IMR-90 (cell line): ENCODE measurements at regions not wholly inside any gene's neighbourhood (a gene's known extent, or its start where the extent isn't known, plus 50 kb on each side); places are given as distances from the start of the nearest gene placed in this dataset.

Source experiments
- ATAC-seq: fragments of 200-7000 bp; cut with Tn5 transposase; 2 replicates; pipeline ENCODE4 v1.9.1; 2020; ENCODE audit warnings: low read depth, mild to moderate bottlenecking, moderate library complexity
- BruUV-seq: library from RNA; stranded (reverse); fragments of 400-500 nt; replicated peaks from 2 replicates; lab custom pipeline; 2021; lab: Mats Ljungman, UMichigan
- CTCF ChIA-PET: fragments of 300-600 bp; formaldehyde crosslinking; extraction: SDS; loops from one replicate; lab custom pipeline; 2021; ENCODE audit warnings: antibody characterized with exemption; lab: Yijun Ruan, JAX
- POLR2A ChIA-PET: fragments of 300-600 bp; sonication (Branson Sonifier 250); formaldehyde crosslinking; loops from one replicate; lab custom pipeline; 2022; ENCODE audit warnings: antibody characterized with exemption; ENCODE audit not compliant: unreplicated experiment; lab: Charles Lee
- DNase-seq: peaks from one replicate; pipeline ENCODE4 v3.0.0; 2013
- H2AFZ ChIP-seq: replicated peaks from 2 replicates; pipeline ENCODE3; 2013; ENCODE audit warnings: low read length, mild to moderate bottlenecking; ENCODE audit not compliant: poor library complexity
- H2AK5ac ChIP-seq: 2 replicates; pipeline ENCODE4 v1.6.1; 2013; ENCODE audit warnings: low read depth, low read length, inconsistent platforms
- H2AK9ac ChIP-seq: replicated peaks from 2 replicates; pipeline ENCODE3; 2013; ENCODE audit warnings: mild to moderate bottlenecking, low read depth, low read length, moderate library complexity; ENCODE audit not compliant: poor library complexity
- H2BK120ac ChIP-seq: 2 replicates; pipeline ENCODE4 v1.6.1; 2013; ENCODE audit warnings: low read depth, low read length, inconsistent platforms
- H2BK15ac ChIP-seq: 3 replicates; pipeline ENCODE4 v1.6.1; 2013; ENCODE audit warnings: low read depth, low read length, inconsistent platforms
- H2BK20ac ChIP-seq: 2 replicates; pipeline ENCODE4 v1.6.1; 2013; ENCODE audit warnings: low read depth, mild to moderate bottlenecking, inconsistent platforms, low read length, moderate library complexity
- H2BK5ac ChIP-seq: 2 replicates; pipeline ENCODE4 v1.6.1; 2013; ENCODE audit warnings: mild to moderate bottlenecking, low read depth, low read length, inconsistent platforms; ENCODE audit not compliant: poor library complexity, severe bottlenecking
- H3K14ac ChIP-seq: replicated peaks from 2 replicates; pipeline ENCODE4 v1.6.1; 2013; ENCODE audit warnings: low read depth, low read length, inconsistent platforms
- H3K18ac ChIP-seq: 2 replicates; pipeline ENCODE4 v1.6.1; 2013; ENCODE audit warnings: low read depth, low read length, control low read depth
- H3K23ac ChIP-seq: 2 replicates; pipeline ENCODE4 v1.6.1; 2013; ENCODE audit warnings: low read depth, low read length, inconsistent platforms
- H3K27ac ChIP-seq: 2 replicates; pipeline ENCODE4 v1.5.1; 2013; ENCODE audit warnings: mild to moderate bottlenecking, control low read depth, low read length; ENCODE audit not compliant: insufficient read depth
- H3K27me3 ChIP-seq: 2 replicates; pipeline ENCODE4 v1.6.1; 2013; ENCODE audit warnings: low read length; ENCODE audit not compliant: control insufficient read depth, insufficient read depth
- H3K36me3 ChIP-seq: 2 replicates; pipeline ENCODE4 v1.6.1; 2013; ENCODE audit warnings: low read length, mixed read lengths; ENCODE audit not compliant: control insufficient read depth, insufficient read depth
- H3K4ac ChIP-seq: 2 replicates; pipeline ENCODE4 v1.6.1; 2013; ENCODE audit warnings: low read depth, low read length, inconsistent platforms
- H3K4me1 ChIP-seq: 2 replicates; pipeline ENCODE4 v1.6.1; 2013; ENCODE audit warnings: low read length, mixed read lengths; ENCODE audit not compliant: control insufficient read depth, insufficient read depth
- H3K4me2 ChIP-seq: 2 replicates; pipeline ENCODE4 v1.6.1; 2013; ENCODE audit warnings: low read depth, mild to moderate bottlenecking, control low read depth, low read length, moderate library complexity
- H3K4me3 ChIP-seq: 2 replicates; pipeline ENCODE4 v1.5.1; 2013; ENCODE audit warnings: low read depth, mild to moderate bottlenecking, control low read depth, low read length, moderate library complexity; ENCODE audit not compliant: insufficient read depth
- H3K56ac ChIP-seq: 2 replicates; pipeline ENCODE4 v1.6.1; 2013; ENCODE audit warnings: low read length, inconsistent platforms; ENCODE audit not compliant: insufficient read depth; ENCODE audit errors: extremely low read depth
- H3K79me1 ChIP-seq, 2 experiments: 2 replicates each; pipeline ENCODE4 v1.6.1; 2013; ENCODE audit warnings: low read length in 2 of 2, inconsistent platforms in 1 of 2, low read depth in 1 of 2
- H3K9ac ChIP-seq: 2 replicates; pipeline ENCODE4 v1.6.1; 2013; ENCODE audit warnings: low read depth, low read length, control low read depth
- H3K9me1 ChIP-seq: 2 replicates; pipeline ENCODE4 v1.6.1; 2013; ENCODE audit warnings: low read length, inconsistent platforms; ENCODE audit not compliant: insufficient read depth
- H3K9me3 ChIP-seq: 2 replicates; pipeline ENCODE4 v1.6.1; 2013; ENCODE audit warnings: low read length; ENCODE audit not compliant: control insufficient read depth, insufficient read depth
- H4K20me1 ChIP-seq: 2 replicates; pipeline ENCODE4 v1.6.1; 2013; ENCODE audit warnings: low read length, inconsistent platforms; ENCODE audit not compliant: insufficient read depth
- H4K5ac ChIP-seq: 2 replicates; pipeline ENCODE4 v1.6.1; 2013; ENCODE audit warnings: mild to moderate bottlenecking, low read depth, low read length, control low read depth
- H4K8ac ChIP-seq, 2 experiments: 2 replicates each; pipeline ENCODE4 v1.6.1; 2013; ENCODE audit warnings: low read depth in 2 of 2, low read length in 2 of 2, control low read depth in 1 of 2, inconsistent platforms in 1 of 2
- H4K91ac ChIP-seq: 2 replicates; pipeline ENCODE4 v1.6.1; 2013; ENCODE audit warnings: low read depth, low read length, inconsistent platforms; ENCODE audit not compliant: insufficient read depth
- BHLHE40 ChIP-seq: fragments of 150-350 bp; IDR thresholded peaks from 2 replicates; pipeline ENCODE4 v1.6.1; 2016; ENCODE audit warnings: mild to moderate bottlenecking, low read depth, low read length
- CEBPB ChIP-seq: IDR thresholded peaks from 2 replicates; pipeline ENCODE4 v1.6.1; 2012; ENCODE audit warnings: low read depth, low read length, improper control_type of control experiment
- CHD1 ChIP-seq: IDR thresholded peaks from 2 replicates; pipeline ENCODE4 v1.6.1; 2012; ENCODE audit warnings: low read depth, low read length, improper control_type of control experiment
- FOS ChIP-seq: fragments of 150-350 bp; IDR thresholded peaks from 2 replicates; pipeline ENCODE4 v1.6.1; 2016; ENCODE audit warnings: low read depth, low read length
- MAFK ChIP-seq: IDR thresholded peaks from 2 replicates; pipeline ENCODE4 v1.6.1; 2012; ENCODE audit warnings: low read depth, low read length, improper control_type of control experiment
- MAZ ChIP-seq: IDR thresholded peaks from 2 replicates; pipeline ENCODE4 v1.6.1; 2012; ENCODE audit warnings: low read depth, mild to moderate bottlenecking, low read length, improper control_type of control experiment, moderate library complexity, borderline replicate concordance
- MXI1 ChIP-seq: IDR thresholded peaks from 2 replicates; pipeline ENCODE4 v1.6.1; 2012; ENCODE audit warnings: low read depth, mild to moderate bottlenecking, low read length, moderate library complexity, borderline replicate concordance
- NFE2L2 ChIP-seq: fragments of 150-350 bp; IDR thresholded peaks from 2 replicates; pipeline ENCODE4 v1.6.1; 2016; ENCODE audit warnings: low read depth, mild to moderate bottlenecking, low read length
- POLR2A ChIP-seq: IDR thresholded peaks from 2 replicates; pipeline ENCODE4 v1.6.1; 2012; ENCODE audit warnings: mild to moderate bottlenecking, low read depth, low read length
- RAD21 ChIP-seq: IDR thresholded peaks from 2 replicates; pipeline ENCODE4 v1.6.1; 2012; ENCODE audit warnings: low read length, improper control_type of control experiment
- RCOR1 ChIP-seq: IDR thresholded peaks from 2 replicates; pipeline ENCODE4 v1.6.1; 2012; ENCODE audit warnings: mild to moderate bottlenecking, low read length, improper control_type of control experiment; ENCODE audit not compliant: insufficient replicate concordance
- RFX5 ChIP-seq: IDR thresholded peaks from 2 replicates; pipeline ENCODE4 v1.8.0; 2012; ENCODE audit warnings: low read depth, mild to moderate bottlenecking, low read length, moderate library complexity
- SMC3 ChIP-seq: fragments of 150-350 bp; IDR thresholded peaks from 2 replicates; pipeline ENCODE4 v1.6.1; 2016; ENCODE audit warnings: low read depth, mild to moderate bottlenecking, antibody characterized with exemption, low read length, moderate library complexity
- USF2 ChIP-seq: fragments of 150-350 bp; IDR thresholded peaks from 2 replicates; pipeline ENCODE4 v1.6.1; 2017; ENCODE audit warnings: mild to moderate bottlenecking, antibody characterized with exemption, low read length, low read depth
- WGBS, 2 experiments: methylation state at CpG; one replicate each; pipeline versions ENCODE4 v1.1.5 to v1.1.7; 2013; ENCODE audit warnings: missing lambda C conversion rate in 2 of 2; ENCODE audit not compliant: insufficient read length in 1 of 2; ENCODE audit errors: extremely low coverage in 2 of 2; 5-methylcytosine and 5-hydroxymethylcytosine counted together
- dilution Hi-C: fragments of 300-500 bp; cut with HindIII; formaldehyde crosslinking; loops from one replicate; pipeline ENCODE4 v1.14.3; 2018; ENCODE audit warnings: low sequenced_read_pairs; ENCODE audit not compliant: unreplicated experiment
- in situ Hi-C: fragments of 300-500 bp; cut with MboI; formaldehyde crosslinking; loops from 3 replicates; pipeline ENCODE4 v1.14.3; 2019; ENCODE audit warnings: low sequenced_read_pairs, inconsistent platforms, mixed read lengths
- intact Hi-C: fragments of 100-400 bp; cut with micrococcal nuclease; formaldehyde crosslinking; loops from 2 replicates; pipeline ENCODE4 v1.10.0; 2022
- TF ChIP-seq, protein P1 (sequence below): conservative IDR thresholded peaks from 2 replicates; pipeline ENCODE4 v1.5.1; 2012; ENCODE audit warnings: mild to moderate bottlenecking, low read depth, low read length, improper control_type of control experiment
- TF ChIP-seq, protein P2 (sequence below): fragments of 150-350 bp; IDR thresholded peaks from 2 replicates; pipeline ENCODE4 v1.6.1; 2016; ENCODE audit warnings: low read depth, mild to moderate bottlenecking, low read length, moderate library complexity, borderline replicate concordance

- ATAC-seq (no peak), DNase-seq (no peak)
- Histone ChIP-seq H2AK9ac (no peak overlapping the region), H3K9me3 (0 out of 2 replicates have a peak, but pooled peaks cover 1% of the 10 kb centered on the region), H3K14ac (no peak overlapping the region), H3K27me3 (peaks cover 10% of the 10 kb centered on the region), H3K23ac (no peak overlapping the region), H3K4me3 (no peak overlapping the region), H2BK5ac (no peak overlapping the region), H2BK15ac (no peak overlapping the region), H2BK120ac (no peak overlapping the region), H3K79me1 (no peaks in the 10 kb centered on the region), H3K9me1 (no peaks in the 10 kb centered on the region), H3K36me3 (no peaks in the 10 kb centered on the region), H3K4me1 (no peaks in the 10 kb centered on the region), H4K8ac (no peak overlapping the region), H3K56ac (no peak overlapping the region), H4K91ac (no peak overlapping the region), H4K20me1 (no peaks in the 10 kb centered on the region), H2BK20ac (no peak overlapping the region), H2AK5ac (no peak overlapping the region), H3K4ac (no peak overlapping the region), H2AFZ (no peak overlapping the region), H3K4me2 (no peak overlapping the region), H4K5ac (no peak overlapping the region), H3K27ac (no peak overlapping the region), H3K18ac (no peak overlapping the region), H3K9ac (no peak overlapping the region)
- dilution Hi-C loops = no loop called here
- TF ChIP-seq BHLHE40 = no peak
- TF ChIP-seq FOS = no peak
- TF ChIP-seq POLR2A = no peak
- no peak for TF ChIP-seq CHD1
- TF ChIP-seq RAD21 = no peak
- TF ChIP-seq, protein P1, sequence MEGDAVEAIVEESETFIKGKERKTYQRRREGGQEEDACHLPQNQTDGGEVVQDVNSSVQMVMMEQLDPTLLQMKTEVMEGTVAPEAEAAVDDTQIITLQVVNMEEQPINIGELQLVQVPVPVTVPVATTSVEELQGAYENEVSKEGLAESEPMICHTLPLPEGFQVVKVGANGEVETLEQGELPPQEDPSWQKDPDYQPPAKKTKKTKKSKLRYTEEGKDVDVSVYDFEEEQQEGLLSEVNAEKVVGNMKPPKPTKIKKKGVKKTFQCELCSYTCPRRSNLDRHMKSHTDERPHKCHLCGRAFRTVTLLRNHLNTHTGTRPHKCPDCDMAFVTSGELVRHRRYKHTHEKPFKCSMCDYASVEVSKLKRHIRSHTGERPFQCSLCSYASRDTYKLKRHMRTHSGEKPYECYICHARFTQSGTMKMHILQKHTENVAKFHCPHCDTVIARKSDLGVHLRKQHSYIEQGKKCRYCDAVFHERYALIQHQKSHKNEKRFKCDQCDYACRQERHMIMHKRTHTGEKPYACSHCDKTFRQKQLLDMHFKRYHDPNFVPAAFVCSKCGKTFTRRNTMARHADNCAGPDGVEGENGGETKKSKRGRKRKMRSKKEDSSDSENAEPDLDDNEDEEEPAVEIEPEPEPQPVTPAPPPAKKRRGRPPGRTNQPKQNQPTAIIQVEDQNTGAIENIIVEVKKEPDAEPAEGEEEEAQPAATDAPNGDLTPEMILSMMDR = no peak
- no peak for TF ChIP-seq NFE2L2
- no peak for TF ChIP-seq RFX5
- TF ChIP-seq, protein P2, sequence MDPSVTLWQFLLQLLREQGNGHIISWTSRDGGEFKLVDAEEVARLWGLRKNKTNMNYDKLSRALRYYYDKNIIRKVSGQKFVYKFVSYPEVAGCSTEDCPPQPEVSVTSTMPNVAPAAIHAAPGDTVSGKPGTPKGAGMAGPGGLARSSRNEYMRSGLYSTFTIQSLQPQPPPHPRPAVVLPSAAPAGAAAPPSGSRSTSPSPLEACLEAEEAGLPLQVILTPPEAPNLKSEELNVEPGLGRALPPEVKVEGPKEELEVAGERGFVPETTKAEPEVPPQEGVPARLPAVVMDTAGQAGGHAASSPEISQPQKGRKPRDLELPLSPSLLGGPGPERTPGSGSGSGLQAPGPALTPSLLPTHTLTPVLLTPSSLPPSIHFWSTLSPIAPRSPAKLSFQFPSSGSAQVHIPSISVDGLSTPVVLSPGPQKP = no peak
- no peak for TF ChIP-seq SMC3
- no peak for TF ChIP-seq MAFK
- TF ChIP-seq MAZ = no peak
- no peak for TF ChIP-seq USF2
- TF ChIP-seq CEBPB = no peak
- TF ChIP-seq MXI1 = no peak
- no peak for TF ChIP-seq RCOR1
- ChIA-PET CTCF (no interaction called here), POLR2A (no interaction called here)
- in situ Hi-C loops = no loop called here
- no CpG with 5 or more reads among the region's 2 CpGs for WGBS, 2 experiments
- BruUV-seq = no TSS peak
- intact Hi-C loops = no loop called here
Measured at GRCh38 chr18:55144193-55144930, 185.1 kb upstream of the CCDC68 start.
